AG09309 (cell line): ENCODE measurements at regions not wholly inside any gene's neighbourhood (a gene's known extent, or its start where the extent isn't known, plus 50 kb on each side); places are given as distances from the start of the nearest gene placed in this dataset.
"Not testable (repeated sequence)": the region's sequence is repeated elsewhere in the genome, so short reads cannot be mapped to it uniquely, and the experiment has no call there.

Source experiments
- DNase-seq: peaks from one replicate; pipeline ENCODE4 v3.0.0-alpha.2; 2010; ENCODE audit warnings: low read depth
- H3K4me3 ChIP-seq: 2 replicates; pipeline ENCODE4 v1.5.1; 2011; ENCODE audit warnings: mild to moderate bottlenecking, low read depth, low read length, moderate library complexity; ENCODE audit not compliant: control insufficient read depth
- CTCF ChIP-seq: IDR thresholded peaks from 2 replicates; pipeline ENCODE4 v1.5.1; 2011; ENCODE audit warnings: mild to moderate bottlenecking, low read depth, low read length, inconsistent platforms; ENCODE audit not compliant: insufficient read depth, control insufficient read depth; ENCODE audit errors: missing control alignments

- no peak overlapping the region for H3K4me3 ChIP-seq
- TF ChIP-seq CTCF, result no peak
- no peak for DNase-seq
Observed at GRCh38 chr10:85459906-85460305, 906.7 kb downstream of the GRID1 start.

GRCh38 chr10:85464336-85464735, 902.3 kb downstream of the GRID1 start:
- DNase-seq, result no peak
- no peak for TF ChIP-seq CTCF
- no peak overlapping the region for H3K4me3 ChIP-seq

- no peak for TF ChIP-seq CTCF
- H3K4me3 ChIP-seq, result no peak overlapping the region
- DNase-seq, result no peak
Observed at GRCh38 chr10:85477979-85478378, 888.6 kb downstream of the GRID1 start.

GRCh38 chr10:85490431-85490830, 876.2 kb downstream of the GRID1 start:
- H3K4me3 ChIP-seq, result no peak overlapping the region
- no peak for TF ChIP-seq CTCF
- no peak for DNase-seq

GRCh38 chr10:85491652-85492051, 874.9 kb downstream of the GRID1 start:
- no peak for DNase-seq
- no peak for TF ChIP-seq CTCF
- H3K4me3 ChIP-seq, result no peak overlapping the region

GRCh38 chr10:85492684-85493083, 873.9 kb downstream of the GRID1 start:
- H3K4me3 ChIP-seq, result no peak overlapping the region
- no peak for TF ChIP-seq CTCF
- DNase-seq, result no peak

- no peak overlapping the region for H3K4me3 ChIP-seq
- TF ChIP-seq CTCF, result no peak
- no peak for DNase-seq
Observed at GRCh38 chr10:85493703-85494102, 872.9 kb downstream of the GRID1 start.

- not testable (repeated sequence) for DNase-seq, H3K4me3 ChIP-seq
Observed at GRCh38 chr10:85504641-85505040, 862.0 kb downstream of the GRID1 start.
